ENCODE measurements at regions not wholly inside any gene's neighbourhood (a gene's known extent, or its start where the extent isn't known, plus 50 kb on each side); places are given as distances from the start of the nearest gene placed in this dataset.

DNA sequence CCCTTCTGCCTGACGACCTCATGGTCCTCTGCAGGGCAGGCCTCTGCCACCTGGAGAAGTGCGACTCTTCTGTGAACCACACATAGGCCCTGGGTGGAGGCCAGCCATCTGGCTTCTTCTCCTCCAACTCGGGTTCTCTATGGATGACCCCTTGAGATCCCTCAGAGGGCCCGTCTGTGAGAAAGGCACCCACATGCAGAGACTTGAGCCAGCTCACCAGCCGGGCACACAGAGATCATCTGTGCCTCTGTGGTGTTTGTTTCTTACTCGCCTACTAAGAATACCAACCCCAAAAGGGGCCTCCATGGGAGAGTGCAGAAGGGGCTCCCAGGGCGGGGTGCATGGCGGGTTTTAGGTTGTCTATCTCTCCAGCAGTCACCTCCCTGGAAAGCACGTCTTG lies 176.5 kb upstream of the SALL3 start:
- Histone ChIP-seq H3K27ac (ENCODE audit: low read depth, low read length) (no peak overlapping the region), H3K4me1 (ENCODE audit: control insufficient read depth, insufficient read depth, low read length) (no peaks in the 10 kb centered on the region), H3K4me3 (ENCODE audit: low read length) (no peak overlapping the region), H3K27me3 (ENCODE audit: control insufficient read depth, insufficient read depth, low read length) (no peaks in the 10 kb centered on the region), H3K36me3 (ENCODE audit: control insufficient read depth, insufficient read depth, low read length) (no peaks in the 10 kb centered on the region), H3K9ac (ENCODE audit: low read length) (no peak overlapping the region)

DNA sequence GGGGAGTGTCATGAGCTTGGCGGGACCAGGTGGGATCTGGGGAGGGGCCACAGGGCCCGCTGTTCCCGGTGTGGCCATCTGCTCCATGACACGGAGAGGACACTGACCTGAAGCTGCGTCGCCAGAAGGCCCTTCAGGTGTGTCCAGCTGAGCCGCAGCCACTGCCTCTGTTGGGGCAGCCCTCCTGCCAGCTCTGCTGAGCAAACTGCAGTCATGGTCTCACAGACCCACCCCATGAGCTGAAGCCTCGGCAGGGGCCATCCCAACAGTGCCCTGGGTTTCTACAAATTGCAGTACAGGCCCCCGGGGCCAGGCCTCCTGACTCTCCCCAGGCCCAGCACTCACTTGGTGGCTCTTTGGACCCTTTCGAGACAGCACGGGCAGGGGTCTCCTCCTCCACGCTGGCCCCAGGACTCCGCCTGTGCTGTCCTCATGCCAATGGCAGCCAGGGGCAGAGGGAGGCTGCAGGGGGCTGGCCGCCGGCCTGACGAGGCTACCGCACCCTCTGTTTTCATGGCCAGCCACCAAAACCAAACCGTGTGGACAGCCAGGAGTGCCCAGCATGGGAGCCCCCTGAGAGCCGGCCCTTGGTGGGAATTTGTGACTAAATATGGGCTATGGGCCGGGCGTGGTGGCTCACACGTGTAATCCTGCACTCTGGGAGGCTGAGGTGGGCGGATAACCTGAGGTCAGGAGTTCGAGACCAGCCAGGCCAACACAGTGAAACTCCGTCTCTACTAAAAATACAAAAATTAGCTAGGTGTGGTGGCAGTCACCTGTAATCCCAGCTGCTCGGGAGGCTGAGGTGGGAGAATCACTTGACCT lies 175.2 kb upstream of the SALL3 start:
- Histone ChIP-seq H3K4me1 (ENCODE audit: control insufficient read depth, insufficient read depth, low read length) (no peaks in the 10 kb centered on the region), H3K36me3 (ENCODE audit: control insufficient read depth, insufficient read depth, low read length) (no peaks in the 10 kb centered on the region), H3K27ac (ENCODE audit: low read depth, low read length) (no peak overlapping the region), H3K27me3 (ENCODE audit: control insufficient read depth, insufficient read depth, low read length) (no peaks in the 10 kb centered on the region), H3K4me3 (ENCODE audit: low read length) (no peak overlapping the region), H3K9ac (ENCODE audit: low read length) (no peak overlapping the region)

DNA sequence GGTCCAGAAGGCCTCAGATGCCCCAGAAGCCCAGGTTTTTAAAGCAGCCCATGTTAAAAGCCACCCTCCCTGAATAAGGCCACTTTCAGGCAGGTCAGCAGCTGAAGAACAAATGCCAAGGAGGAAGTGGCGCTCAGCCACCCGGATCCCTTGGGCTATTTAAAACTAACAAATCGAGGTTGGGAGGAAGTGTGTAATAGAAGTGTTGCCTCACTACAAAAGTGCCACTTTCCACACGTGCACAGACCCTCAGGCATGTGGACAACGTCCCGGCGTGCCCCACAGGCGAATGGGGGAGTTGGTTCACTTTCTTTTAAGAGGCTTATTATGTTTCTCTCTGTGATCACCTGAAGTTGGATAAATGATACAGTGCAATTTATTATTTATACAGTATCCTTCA lies 173.8 kb upstream of the SALL3 start:
- Histone ChIP-seq H3K4me3 (ENCODE audit: low read length) (no peak overlapping the region), H3K27me3 (ENCODE audit: control insufficient read depth, insufficient read depth, low read length) (no peaks in the 10 kb centered on the region), H3K9ac (ENCODE audit: low read length) (no peak overlapping the region), H3K36me3 (ENCODE audit: control insufficient read depth, insufficient read depth, low read length) (no peaks in the 10 kb centered on the region), H3K4me1 (ENCODE audit: control insufficient read depth, insufficient read depth, low read length) (no peaks in the 10 kb centered on the region), H3K27ac (ENCODE audit: low read depth, low read length) (no peak overlapping the region)

DNA sequence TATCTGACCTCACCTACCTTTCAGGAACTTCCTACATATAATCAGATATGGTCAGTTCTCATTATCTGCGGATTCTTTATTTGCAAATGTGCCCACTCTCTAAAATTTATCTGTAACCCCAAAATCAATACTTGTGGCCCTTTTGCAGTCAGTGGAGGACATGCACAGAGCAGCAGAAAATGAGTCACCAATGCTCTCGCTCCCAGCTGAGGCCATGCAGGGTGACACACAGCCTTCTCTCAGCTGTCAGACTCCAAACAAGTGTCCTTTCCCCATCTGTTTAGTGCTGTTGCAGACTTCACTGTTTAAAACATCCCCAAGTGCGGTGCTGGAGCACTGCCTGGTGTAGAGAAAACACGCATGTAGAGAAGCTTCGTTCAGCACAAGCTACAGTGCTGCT lies 171.9 kb upstream of the SALL3 start:
- Histone ChIP-seq H3K9ac (ENCODE audit: low read length) (no peak overlapping the region), H3K27me3 (ENCODE audit: control insufficient read depth, insufficient read depth, low read length) (no peaks in the 10 kb centered on the region), H3K36me3 (ENCODE audit: control insufficient read depth, insufficient read depth, low read length) (no peaks in the 10 kb centered on the region), H3K27ac (ENCODE audit: low read depth, low read length) (no peak overlapping the region), H3K4me3 (ENCODE audit: low read length) (no peak overlapping the region), H3K4me1 (ENCODE audit: control insufficient read depth, insufficient read depth, low read length) (no peaks in the 10 kb centered on the region)

- Histone ChIP-seq H3K27ac (ENCODE audit: low read depth, low read length) (no peak overlapping the region), H3K36me3 (ENCODE audit: control insufficient read depth, insufficient read depth, low read length) (no peaks in the 10 kb centered on the region), H3K27me3 (ENCODE audit: control insufficient read depth, insufficient read depth, low read length) (no peaks in the 10 kb centered on the region), H3K9ac (ENCODE audit: low read length) (no peak overlapping the region), H3K4me3 (ENCODE audit: low read length) (no peak overlapping the region), H3K4me1 (ENCODE audit: control insufficient read depth, insufficient read depth, low read length) (no peaks in the 10 kb centered on the region)
Measured at GRCh38 chr18:78809845-78810244, 169.8 kb upstream of the SALL3 start.

GRCh38 chr18:78810706-78811105 lies 168.9 kb upstream of the SALL3 start:
- Histone ChIP-seq H3K9ac (ENCODE audit: low read length) (no peak overlapping the region), H3K27ac (ENCODE audit: low read depth, low read length) (no peak overlapping the region), H3K4me1 (ENCODE audit: control insufficient read depth, insufficient read depth, low read length) (no peaks in the 10 kb centered on the region), H3K36me3 (ENCODE audit: control insufficient read depth, insufficient read depth, low read length) (no peaks in the 10 kb centered on the region), H3K4me3 (ENCODE audit: low read length) (no peak overlapping the region), H3K27me3 (ENCODE audit: control insufficient read depth, insufficient read depth, low read length) (no peaks in the 10 kb centered on the region)

DNA sequence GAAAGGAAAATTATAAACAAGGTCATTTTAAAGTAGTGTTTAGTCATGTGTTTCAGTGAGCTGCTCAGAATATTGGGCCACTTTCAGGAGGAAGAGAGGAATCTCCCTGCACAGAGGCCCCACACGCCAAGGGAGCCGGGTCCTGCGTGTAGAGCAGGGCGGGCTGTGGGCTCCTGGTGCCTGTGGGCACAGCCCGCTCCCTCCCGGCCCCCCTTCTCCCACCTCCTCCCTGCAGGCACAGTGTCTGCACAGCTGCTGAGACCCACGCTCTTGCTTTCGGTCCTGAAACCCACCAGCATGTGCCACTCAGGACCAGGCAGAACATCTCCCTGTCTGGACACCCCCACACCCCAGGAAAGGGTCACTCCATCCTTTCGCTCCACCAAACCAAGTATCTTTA lies 167.6 kb upstream of the SALL3 start:
- H3K9ac ChIP-seq (ENCODE audit: low read length), result no peak overlapping the region
- no peaks in the 10 kb centered on the region for H3K36me3 ChIP-seq (ENCODE audit: control insufficient read depth, insufficient read depth, low read length)
- no peak overlapping the region for H3K4me3 ChIP-seq (ENCODE audit: low read length)
- H3K4me1 ChIP-seq (ENCODE audit: control insufficient read depth, insufficient read depth, low read length), result no peaks in the 10 kb centered on the region
- no peaks in the 10 kb centered on the region for H3K27me3 ChIP-seq (ENCODE audit: control insufficient read depth, insufficient read depth, low read length)
- H3K27ac ChIP-seq (ENCODE audit: low read depth, low read length), result no peak overlapping the region

DNA sequence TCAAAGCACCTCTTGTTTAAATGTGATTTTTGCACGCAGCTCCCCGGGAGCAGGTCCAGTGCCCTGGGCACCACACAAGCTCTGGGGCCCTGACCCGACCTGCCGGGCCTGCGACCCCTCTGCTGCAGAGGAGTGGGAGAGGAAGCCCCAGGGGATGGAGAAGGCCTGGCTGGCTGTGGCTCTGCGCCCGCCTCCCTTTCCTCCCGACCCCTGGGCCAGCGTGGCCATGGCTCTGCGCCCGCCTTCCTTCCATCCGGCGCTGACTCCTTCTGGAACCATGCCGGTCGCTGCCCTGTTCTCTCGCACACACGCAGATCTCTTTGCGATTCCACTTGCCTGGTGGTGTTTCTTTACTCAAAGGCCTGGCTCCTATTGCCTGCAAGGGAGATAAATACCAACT lies 166.5 kb upstream of the SALL3 start:
- no peaks in the 10 kb centered on the region for H3K4me1 ChIP-seq (ENCODE audit: control insufficient read depth, insufficient read depth, low read length)
- H3K4me3 ChIP-seq (ENCODE audit: low read length), result no peak overlapping the region
- no peak overlapping the region for H3K27ac ChIP-seq (ENCODE audit: low read depth, low read length)
- H3K36me3 ChIP-seq (ENCODE audit: control insufficient read depth, insufficient read depth, low read length), result no peaks in the 10 kb centered on the region
- H3K9ac ChIP-seq (ENCODE audit: low read length), result no peak overlapping the region
- no peaks in the 10 kb centered on the region for H3K27me3 ChIP-seq (ENCODE audit: control insufficient read depth, insufficient read depth, low read length)

DNA sequence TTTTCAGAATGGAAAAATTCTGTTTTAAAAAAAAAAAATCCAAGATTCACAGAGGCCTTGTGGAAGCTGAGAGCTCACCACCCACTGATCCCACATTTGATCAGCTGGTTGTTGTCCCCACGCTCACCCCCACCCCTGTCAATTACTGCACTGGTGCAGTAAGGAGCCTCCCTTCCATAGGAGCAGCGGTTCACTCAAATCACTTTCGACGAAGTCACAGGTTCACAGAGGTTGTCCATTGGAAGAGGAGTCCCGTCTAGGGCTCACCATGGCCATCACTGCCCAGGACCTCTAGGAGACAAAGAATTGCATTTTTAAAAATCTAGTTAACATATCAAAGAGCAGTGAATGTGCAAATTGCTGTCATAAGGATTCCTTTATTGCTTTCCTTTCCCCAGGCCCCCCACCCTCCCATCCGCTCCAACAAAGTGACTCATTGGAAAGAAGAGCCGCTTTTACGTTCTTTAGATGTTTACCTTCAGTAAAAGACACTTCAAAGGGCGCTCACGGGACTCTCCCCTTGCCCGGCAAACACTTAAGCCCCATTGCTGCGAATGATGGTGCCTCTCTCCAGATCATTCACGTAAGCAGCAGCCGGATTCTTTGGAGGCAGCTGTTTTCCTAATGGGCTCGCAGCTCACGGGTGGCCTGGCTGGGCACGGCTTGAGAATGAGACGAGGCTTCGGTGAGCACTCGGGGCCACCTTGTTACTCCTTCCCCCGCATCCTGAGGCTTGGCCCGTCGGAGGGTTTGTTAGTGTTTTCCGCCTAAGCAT lies 165.5 kb upstream of the SALL3 start:
- no peaks in the 10 kb centered on the region for H3K27me3 ChIP-seq (ENCODE audit: control insufficient read depth, insufficient read depth, low read length)
- no peak overlapping the region for H3K9ac ChIP-seq (ENCODE audit: low read length)
- H3K36me3 ChIP-seq (ENCODE audit: control insufficient read depth, insufficient read depth, low read length), result no peaks in the 10 kb centered on the region
- no peak overlapping the region for H3K27ac ChIP-seq (ENCODE audit: low read depth, low read length)
- H3K4me1 ChIP-seq (ENCODE audit: control insufficient read depth, insufficient read depth, low read length), result no peaks in the 10 kb centered on the region
- no peak overlapping the region for H3K4me3 ChIP-seq (ENCODE audit: low read length)

DNA sequence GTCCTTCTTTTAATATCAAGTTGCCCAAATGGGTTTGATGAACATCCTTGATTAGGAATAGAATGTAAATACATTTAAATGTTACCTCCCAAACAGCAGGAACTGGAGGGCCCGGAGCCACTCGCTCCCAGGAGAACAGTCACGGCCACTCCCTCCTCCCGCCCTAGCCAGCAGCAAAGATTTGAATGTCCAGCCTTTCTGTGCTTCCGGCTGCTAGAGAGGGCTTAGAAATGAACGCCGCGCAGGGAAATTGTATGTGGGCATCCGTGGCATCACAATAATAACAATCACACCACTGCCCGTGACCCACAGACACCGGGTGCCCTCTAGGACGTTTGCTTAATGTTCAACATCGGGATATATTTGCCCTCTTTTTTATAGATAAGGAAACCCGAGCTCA lies 164.9 kb upstream of the SALL3 start:
- Histone ChIP-seq H3K27ac (ENCODE audit: low read depth, low read length) (no peak overlapping the region), H3K4me3 (ENCODE audit: low read length) (no peak overlapping the region), H3K27me3 (ENCODE audit: control insufficient read depth, insufficient read depth, low read length) (no peaks in the 10 kb centered on the region), H3K4me1 (ENCODE audit: control insufficient read depth, insufficient read depth, low read length) (no peaks in the 10 kb centered on the region), H3K36me3 (ENCODE audit: control insufficient read depth, insufficient read depth, low read length) (no peaks in the 10 kb centered on the region), H3K9ac (ENCODE audit: low read length) (no peak overlapping the region)

DNA sequence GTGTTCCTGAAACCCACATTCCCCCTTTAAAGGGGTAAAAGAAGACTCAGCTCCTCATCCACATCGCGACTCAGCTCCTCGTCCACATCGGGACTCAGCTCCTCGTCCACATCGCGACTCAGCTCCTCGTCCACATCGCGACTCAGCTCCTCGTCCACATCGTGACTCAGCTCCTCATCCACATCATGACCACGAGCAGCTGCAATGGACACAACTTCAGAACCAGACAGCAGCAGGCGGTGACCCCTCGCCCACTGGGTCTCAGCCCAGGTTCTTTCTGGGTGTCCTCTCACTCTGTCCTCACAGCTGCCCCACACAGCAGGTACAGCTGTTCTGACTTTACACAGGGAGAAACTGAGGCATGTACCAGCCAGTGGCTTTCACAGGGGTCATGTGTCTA lies 163.5 kb upstream of the SALL3 start:
- no peaks in the 10 kb centered on the region for H3K27me3 ChIP-seq (ENCODE audit: control insufficient read depth, insufficient read depth, low read length)
- H3K4me1 ChIP-seq (ENCODE audit: control insufficient read depth, insufficient read depth, low read length), result no peaks in the 10 kb centered on the region
- H3K27ac ChIP-seq (ENCODE audit: low read depth, low read length), result no peak overlapping the region
- H3K9ac ChIP-seq (ENCODE audit: low read length), result no peak overlapping the region
- H3K4me3 ChIP-seq (ENCODE audit: low read length), result no peak overlapping the region
- H3K36me3 ChIP-seq (ENCODE audit: control insufficient read depth, insufficient read depth, low read length), result no peaks in the 10 kb centered on the region

DNA sequence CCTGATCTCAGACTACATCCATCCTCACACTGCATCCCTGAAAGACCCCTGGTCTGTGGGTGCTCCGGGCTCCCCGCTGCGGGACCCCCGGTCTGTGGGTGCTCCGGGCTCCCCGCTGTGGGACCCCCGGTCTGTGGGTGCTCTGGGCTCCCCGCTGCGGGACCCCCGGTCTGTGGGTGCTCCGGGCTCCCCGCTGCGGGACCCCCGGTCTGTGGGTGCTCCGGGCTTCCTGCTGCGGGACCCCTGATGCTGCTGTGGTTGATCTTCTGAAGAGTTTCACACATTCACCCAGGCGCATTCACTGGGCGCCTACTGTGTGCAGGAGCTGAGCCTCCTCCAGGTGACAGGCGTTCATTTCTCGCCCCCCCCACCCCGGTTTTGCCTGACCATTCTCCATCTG lies 162.7 kb upstream of the SALL3 start:
- Histone ChIP-seq H3K27ac (ENCODE audit: low read depth, low read length) (no peak overlapping the region), H3K27me3 (ENCODE audit: control insufficient read depth, insufficient read depth, low read length) (no peaks in the 10 kb centered on the region), H3K36me3 (ENCODE audit: control insufficient read depth, insufficient read depth, low read length) (no peaks in the 10 kb centered on the region), H3K4me1 (ENCODE audit: control insufficient read depth, insufficient read depth, low read length) (no peaks in the 10 kb centered on the region), H3K4me3 (ENCODE audit: low read length) (no peak overlapping the region), H3K9ac (ENCODE audit: low read length) (no peak overlapping the region)

GRCh38 chr18:78818495-78818894 lies 161.1 kb upstream of the SALL3 start:
- Histone ChIP-seq H3K27ac (ENCODE audit: low read depth, low read length) (no peak overlapping the region), H3K4me1 (ENCODE audit: control insufficient read depth, insufficient read depth, low read length) (no peaks in the 10 kb centered on the region), H3K36me3 (ENCODE audit: control insufficient read depth, insufficient read depth, low read length) (no peaks in the 10 kb centered on the region), H3K4me3 (ENCODE audit: low read length) (no peak overlapping the region), H3K9ac (ENCODE audit: low read length) (no peak overlapping the region), H3K27me3 (ENCODE audit: control insufficient read depth, insufficient read depth, low read length) (no peaks in the 10 kb centered on the region)
